H1 (cell line): ENCODE measurements at regions not wholly inside any gene's neighbourhood (a gene's known extent, or its start where the extent isn't known, plus 50 kb on each side); places are given as distances from the start of the nearest gene placed in this dataset.

Experiments
- CHD1 ChIP-seq: IDR thresholded peaks from 2 replicates; pipeline ENCODE4 v1.6.1; 2012; ENCODE audit warnings: low read depth, low read length, improper control_type of control experiment
- CHD7 ChIP-seq: fragments of 300-600 bp; sonication (generic); IDR thresholded peaks from 2 replicates; pipeline ENCODE4 v1.7.1; 2012; ENCODE audit warnings: low read length, moderate library complexity, mild to moderate bottlenecking, inconsistent platforms; ENCODE audit not compliant: insufficient replicate concordance
- E2F6 ChIP-seq: IDR thresholded peaks from 2 replicates; pipeline ENCODE4 v1.6.1; 2012; ENCODE audit warnings: inconsistent platforms
- MAFK ChIP-seq: IDR thresholded peaks from 2 replicates; pipeline ENCODE4 v1.6.1; 2012; ENCODE audit warnings: low read depth, mild to moderate bottlenecking, improper control_type of control experiment, low read length
- MAX ChIP-seq: IDR thresholded peaks from 2 replicates; pipeline ENCODE4 v1.6.1; 2012; ENCODE audit warnings: inconsistent platforms
- NRF1 ChIP-seq: IDR thresholded peaks from 2 replicates; pipeline ENCODE4 v1.6.1; 2011; ENCODE audit warnings: mild to moderate bottlenecking, low read depth, low read length, improper control_type of control experiment
- PHF8 ChIP-seq: fragments of 200-600 bp; sonication (generic); conservative IDR thresholded peaks from 2 replicates; pipeline ENCODE4 v1.7.1; 2012; ENCODE audit warnings: low read depth, mild to moderate bottlenecking, inconsistent platforms, low read length, moderate library complexity
- POLR2AphosphoS5 ChIP-seq: IDR thresholded peaks from 2 replicates; pipeline ENCODE4 v1.6.1; 2011; ENCODE audit warnings: low read depth, low read length
- POU5F1 ChIP-seq: IDR thresholded peaks from 2 replicates; pipeline ENCODE4 v1.6.1; 2011; ENCODE audit warnings: low read depth, mild to moderate bottlenecking, low read length, moderate library complexity
- RAD21 ChIP-seq, 2 experiments: IDR thresholded peaks in 1 of 2; conservative IDR thresholded peaks in 1 of 2; 2 replicates each; pipeline ENCODE4 v1.6.1; 2011; ENCODE audit warnings: low read depth in 2 of 2, low read length in 2 of 2, improper control_type of control experiment in 1 of 2, inconsistent platforms in 1 of 2, mild to moderate bottlenecking in 1 of 2, moderate library complexity in 1 of 2
- SIX5 ChIP-seq: IDR thresholded peaks from 2 replicates; pipeline ENCODE4 v1.6.1; 2011; ENCODE audit warnings: mild to moderate bottlenecking, low read depth, low read length
- SUZ12 ChIP-seq: fragments of 200-600 bp; sonication (generic); IDR thresholded peaks from 2 replicates; pipeline ENCODE4 v1.6.1; 2012; ENCODE audit warnings: mild to moderate bottlenecking, inconsistent platforms, low read length, moderate library complexity, mixed read lengths

- TF ChIP-seq CHD7 (no peak), MAFK (no peak), MAX (no peak), RAD21 (IDR thresholded peaks at IDR 0.05 in 1 of 2, conservative IDR thresholded peaks at IDR 0.05 in 1 of 2; ENCODE audit: low read depth in 2 of 2, low read length in 2 of 2) (no peak), POLR2AphosphoS5 (no peak), SUZ12 (no peak), E2F6 (no peak), POU5F1 (no peak), PHF8 (no peak), SIX5 (no peak), CHD1 (no peak), NRF1 (no peak)
Observed at GRCh38 chr1:238199325-238199724, 308.6 kb upstream of the ZP4 start (continued).
